VCaP (cell line): ENCODE measurements at regions not wholly inside any gene's neighbourhood (a gene's known extent, or its start where the extent isn't known, plus 50 kb on each side); places are given as distances from the start of the nearest gene placed in this dataset.

Source experiments
- H3K27ac ChIP-seq: fragments of 450-650 bp; 2 replicates; pipeline ENCODE4 v1.5.1; 2017
- TF ChIP-seq, protein P1 (sequence below): fragments of 450-650 bp; conservative IDR thresholded peaks from 2 replicates; pipeline ENCODE4 v1.5.1; 2017; ENCODE audit warnings: mild to moderate bottlenecking, moderate library complexity

DNA sequence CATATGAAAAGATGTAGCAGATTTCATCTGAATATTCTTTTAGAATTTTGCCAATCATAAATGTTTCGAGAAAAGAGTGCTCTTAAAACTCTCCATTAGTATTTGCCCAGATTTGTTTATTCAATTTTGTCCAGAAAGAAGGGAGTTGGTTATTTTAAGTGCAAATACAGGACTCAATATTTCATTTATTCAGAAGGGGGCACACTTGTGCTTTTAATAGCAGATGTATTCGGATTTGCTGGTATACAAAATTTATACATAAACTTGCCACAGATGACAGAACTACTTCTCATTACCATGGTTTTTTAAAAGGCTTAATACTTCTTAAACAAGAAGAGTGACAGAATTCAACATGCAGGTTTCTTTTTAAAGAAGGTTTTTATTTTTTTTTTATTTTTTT, 69.8 kb upstream of the GRM7 start:
- TF ChIP-seq, protein P1, sequence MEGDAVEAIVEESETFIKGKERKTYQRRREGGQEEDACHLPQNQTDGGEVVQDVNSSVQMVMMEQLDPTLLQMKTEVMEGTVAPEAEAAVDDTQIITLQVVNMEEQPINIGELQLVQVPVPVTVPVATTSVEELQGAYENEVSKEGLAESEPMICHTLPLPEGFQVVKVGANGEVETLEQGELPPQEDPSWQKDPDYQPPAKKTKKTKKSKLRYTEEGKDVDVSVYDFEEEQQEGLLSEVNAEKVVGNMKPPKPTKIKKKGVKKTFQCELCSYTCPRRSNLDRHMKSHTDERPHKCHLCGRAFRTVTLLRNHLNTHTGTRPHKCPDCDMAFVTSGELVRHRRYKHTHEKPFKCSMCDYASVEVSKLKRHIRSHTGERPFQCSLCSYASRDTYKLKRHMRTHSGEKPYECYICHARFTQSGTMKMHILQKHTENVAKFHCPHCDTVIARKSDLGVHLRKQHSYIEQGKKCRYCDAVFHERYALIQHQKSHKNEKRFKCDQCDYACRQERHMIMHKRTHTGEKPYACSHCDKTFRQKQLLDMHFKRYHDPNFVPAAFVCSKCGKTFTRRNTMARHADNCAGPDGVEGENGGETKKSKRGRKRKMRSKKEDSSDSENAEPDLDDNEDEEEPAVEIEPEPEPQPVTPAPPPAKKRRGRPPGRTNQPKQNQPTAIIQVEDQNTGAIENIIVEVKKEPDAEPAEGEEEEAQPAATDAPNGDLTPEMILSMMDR: peak; percentile 26
- H3K27ac ChIP-seq: no peak overlapping the region

GRCh38 chr3:6799264-6799915, 61.5 kb upstream of the GRM7 start:
- TF ChIP-seq, protein P1: peak; percentile 94
- H3K27ac ChIP-seq: no peak overlapping the region

- H3K27ac ChIP-seq: no peak overlapping the region
- TF ChIP-seq, protein P1: no peak
Measured at GRCh38 chr3:6803619-6804018, 57.3 kb upstream of the GRM7 start.

DNA sequence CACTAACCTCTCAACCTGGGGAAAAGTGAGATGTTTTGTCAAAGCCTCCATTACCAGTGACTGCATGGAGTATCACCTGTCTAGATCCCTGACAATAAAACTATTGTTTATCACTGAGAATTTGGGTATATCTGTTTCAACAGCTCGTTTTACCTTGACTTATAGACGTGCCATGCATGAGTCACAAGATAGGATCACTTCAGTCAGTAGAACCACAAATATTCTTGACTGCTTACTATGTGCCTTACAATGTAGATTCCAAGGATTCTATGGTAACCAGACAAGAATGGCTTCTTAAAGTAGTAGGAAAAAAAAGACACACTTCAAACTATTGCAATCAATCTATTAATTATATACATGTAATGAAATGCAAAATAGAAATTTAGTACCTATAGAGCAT, 55.7 kb upstream of the GRM7 start:
- TF ChIP-seq, protein P1: no peak

DNA sequence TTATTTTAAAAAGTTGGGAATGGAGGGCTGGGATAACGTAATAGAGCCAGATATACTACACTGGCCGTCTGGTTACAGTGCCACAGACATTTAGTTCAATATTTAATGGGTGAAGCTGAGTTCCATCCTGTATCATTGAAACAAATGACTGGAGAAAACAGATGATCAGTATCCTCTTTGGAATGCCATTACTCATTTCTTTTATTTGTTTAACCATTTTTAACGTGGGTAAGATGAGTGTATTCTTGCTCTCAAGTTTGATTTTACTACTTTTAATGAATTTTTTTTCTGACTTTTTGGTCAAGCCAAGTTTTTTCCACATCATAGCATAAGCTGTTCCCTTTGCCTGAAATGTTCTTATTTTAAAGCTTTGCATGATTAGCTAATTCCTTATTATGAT, 53.9 kb upstream of the GRM7 start:
- no peak overlapping the region for H3K27ac ChIP-seq
- TF ChIP-seq, protein P1: no peak

More for the DNA sequence above, 55.7 kb upstream of the GRM7 start:
- no peak overlapping the region for H3K27ac ChIP-seq

DNA sequence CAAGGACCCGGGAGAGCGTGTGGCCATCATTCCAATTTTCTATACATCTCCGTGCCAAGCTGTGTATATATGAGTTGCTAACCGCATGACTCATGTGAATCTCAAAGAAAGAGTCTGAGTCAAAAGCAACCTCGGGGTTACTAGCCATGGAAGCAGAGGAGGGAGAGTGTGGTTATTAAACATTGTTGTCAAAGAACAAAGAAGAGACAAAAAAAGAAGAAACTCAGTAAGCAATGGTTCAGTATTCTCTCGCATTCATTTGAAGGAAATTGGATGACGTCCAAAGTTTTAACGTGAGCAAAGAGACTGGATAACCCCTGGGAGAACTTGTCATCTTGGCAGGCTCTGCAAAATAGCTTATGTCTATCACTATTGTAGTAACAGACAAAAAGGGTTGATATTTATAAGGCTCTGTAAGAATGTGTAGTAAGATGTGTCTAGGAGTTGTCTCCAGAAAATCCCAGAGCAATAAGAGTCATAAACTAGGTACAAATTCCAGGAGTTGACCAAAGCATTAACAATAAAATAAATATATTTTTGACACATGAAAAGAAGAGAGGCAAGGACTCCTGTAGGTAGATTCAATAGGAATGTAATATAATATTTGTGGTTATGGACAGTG, 52.8 kb upstream of the GRM7 start:
- TF ChIP-seq, protein P1: no peak
- H3K27ac ChIP-seq: no peak overlapping the region

- TF ChIP-seq, protein P1: no peak
Measured at GRCh38 chr3:6809349-6809748, 51.6 kb upstream of the GRM7 start.

More at GRCh38 chr3:6809349-6809748, 51.6 kb upstream of the GRM7 start:
- H3K27ac ChIP-seq: no peak overlapping the region
